Right hindlimb (tissue), 1 donor: ENCODE measurements at regions not wholly inside any gene's neighbourhood (a gene's known extent, or its start where the extent isn't known, plus 50 kb on each side); places are given as distances from the start of the nearest gene placed in this dataset.
"Not testable (repeated sequence)": the region's sequence is repeated elsewhere in the genome, so short reads cannot be mapped to it uniquely, and the experiment has no call there.

ENCODE experiments used
- DNase-seq: peaks from one replicate; pipeline ENCODE4 v3.0.0-alpha.2; 2018

- DNase-seq, result no peak
Observed at GRCh38 chr12:92385296-92385695, 239.7 kb upstream of the BTG1 start.

- DNase-seq, result no peak
Observed at GRCh38 chr12:92384571-92384970, 238.9 kb upstream of the BTG1 start.

- no peak for DNase-seq
Observed at GRCh38 chr12:92382383-92382878, 236.8 kb upstream of the BTG1 start.

- DNase-seq, result no peak
Observed at GRCh38 chr12:92381856-92382255, 236.2 kb upstream of the BTG1 start.

GRCh38 chr12:92378682-92379479, 233.2 kb upstream of the BTG1 start:
- no peak for DNase-seq

GRCh38 chr12:92375504-92375903, 229.9 kb upstream of the BTG1 start:
- DNase-seq, result not testable (repeated sequence)

- DNase-seq, result no peak
Observed at GRCh38 chr12:92370828-92371227, 225.2 kb upstream of the BTG1 start.

GRCh38 chr12:92369636-92370035, 224.0 kb upstream of the BTG1 start:
- no peak for DNase-seq

GRCh38 chr12:92369056-92369455, 223.4 kb upstream of the BTG1 start:
- DNase-seq, result no peak

- DNase-seq, result no peak
Observed at GRCh38 chr12:92365836-92366235, 220.2 kb upstream of the BTG1 start.

- DNase-seq, result no peak
Observed at GRCh38 chr12:92365333-92365732, 219.7 kb upstream of the BTG1 start.

- peak; percentile 80 for DNase-seq
Observed at GRCh38 chr12:92363295-92364146, 217.9 kb upstream of the BTG1 start.

- no peak for DNase-seq
Observed at GRCh38 chr12:92362785-92363184, 217.1 kb upstream of the BTG1 start.

- no peak for DNase-seq
Observed at GRCh38 chr12:92362126-92362525, 216.5 kb upstream of the BTG1 start.

GRCh38 chr12:92360543-92360942, 214.9 kb upstream of the BTG1 start:
- no peak for DNase-seq

GRCh38 chr12:92359581-92360209, 214.0 kb upstream of the BTG1 start:
- DNase-seq, result no peak

GRCh38 chr12:92357584-92358261, 212.1 kb upstream of the BTG1 start:
- no peak for DNase-seq

- DNase-seq, result no peak
Observed at GRCh38 chr12:92356425-92356824, 210.8 kb upstream of the BTG1 start.

- DNase-seq, result no peak
Observed at GRCh38 chr12:92349635-92350034, 204.0 kb upstream of the BTG1 start.

GRCh38 chr12:92342574-92342973, 196.9 kb upstream of the BTG1 start:
- DNase-seq, result no peak

GRCh38 chr12:92341065-92341668, 195.5 kb upstream of the BTG1 start:
- DNase-seq, result no peak

- no peak for DNase-seq
Observed at GRCh38 chr12:92340441-92341064, 194.9 kb upstream of the BTG1 start.
